HG03432 (cell line): ENCODE measurements at regions not wholly inside any gene's neighbourhood (a gene's known extent, or its start where the extent isn't known, plus 50 kb on each side); places are given as distances from the start of the nearest gene placed in this dataset.

Source experiments
- ATAC-seq: cut with Tn5 transposase; IDR thresholded peaks from one replicate; pipeline ENCODE4 v1.9.1; 2021; ENCODE audit warnings: mild to moderate bottlenecking, moderate library complexity; ENCODE audit not compliant: unreplicated experiment

- no peak for ATAC-seq
Observed at GRCh38 chr10:131016556-131016955, 295.0 kb downstream of the TCERG1L start.

GRCh38 chr10:131017566-131018285 lies 293.8 kb downstream of the TCERG1L start:
- ATAC-seq: no peak

GRCh38 chr10:131018886-131019500 lies 292.5 kb downstream of the TCERG1L start:
- no peak for ATAC-seq

- no peak for ATAC-seq
Observed at GRCh38 chr10:131019696-131020095, 291.8 kb downstream of the TCERG1L start.

GRCh38 chr10:131020775-131021174 lies 290.7 kb downstream of the TCERG1L start:
- no peak for ATAC-seq

- ATAC-seq: no peak
Observed at GRCh38 chr10:131021246-131021895, 290.1 kb downstream of the TCERG1L start.

GRCh38 chr10:131021969-131022368 lies 289.6 kb downstream of the TCERG1L start:
- no peak for ATAC-seq

- ATAC-seq: no peak
Observed at GRCh38 chr10:131022369-131022768, 289.2 kb downstream of the TCERG1L start.

- ATAC-seq: no peak
Observed at GRCh38 chr10:131022981-131023380, 288.5 kb downstream of the TCERG1L start.

- ATAC-seq: no peak
Observed at GRCh38 chr10:131024259-131025131, 287.0 kb downstream of the TCERG1L start.

GRCh38 chr10:131025333-131025732 lies 286.2 kb downstream of the TCERG1L start:
- ATAC-seq: no peak

GRCh38 chr10:131027256-131027655 lies 284.3 kb downstream of the TCERG1L start:
- ATAC-seq: no peak

GRCh38 chr10:131031346-131031745 lies 280.2 kb downstream of the TCERG1L start:
- ATAC-seq: no peak

GRCh38 chr10:131032329-131033165 lies 279.0 kb downstream of the TCERG1L start:
- no peak for ATAC-seq

GRCh38 chr10:131033166-131034085 lies 278.1 kb downstream of the TCERG1L start:
- ATAC-seq: no peak

GRCh38 chr10:131034451-131034850 lies 277.1 kb downstream of the TCERG1L start:
- ATAC-seq: no peak

GRCh38 chr10:131035779-131036178 lies 275.7 kb downstream of the TCERG1L start:
- ATAC-seq: no peak

GRCh38 chr10:131038056-131038455 lies 273.5 kb downstream of the TCERG1L start:
- ATAC-seq: no peak

GRCh38 chr10:131041031-131041430 lies 270.5 kb downstream of the TCERG1L start:
- ATAC-seq: no peak
